Hepatocyte (in vitro differentiated cells): ENCODE measurements at regions not wholly inside any gene's neighbourhood (a gene's known extent, or its start where the extent isn't known, plus 50 kb on each side); places are given as distances from the start of the nearest gene placed in this dataset.

Experiments used
- DNase-seq: peaks from one replicate; pipeline ENCODE4 v3.0.0-alpha.2; 2016; ENCODE audit warnings: low spot score
- H2AFZ ChIP-seq: fragments of 200-600 bp; sonication (generic); 2 replicates; pipeline ENCODE4 v1.6.0; 2016; ENCODE audit warnings: antibody characterized with exemption, mild to moderate bottlenecking
- H3K27ac ChIP-seq: fragments of 200-600 bp; sonication (generic); 2 replicates; pipeline ENCODE4 v1.5.1; 2016; ENCODE audit warnings: mild to moderate bottlenecking
- H3K27me3 ChIP-seq: fragments of 200-600 bp; sonication (generic); 2 replicates; pipeline ENCODE4 v1.6.1; 2016
- H3K36me3 ChIP-seq: fragments of 200-600 bp; sonication (generic); replicated peaks from 2 replicates; pipeline ENCODE4 v1.5.1; 2016; ENCODE audit warnings: low read depth; ENCODE audit not compliant: insufficient read depth
- H3K4me1 ChIP-seq: fragments of 200-600 bp; sonication (generic); 2 replicates; pipeline ENCODE4 v1.5.1; 2016; ENCODE audit warnings: mild to moderate bottlenecking, moderate library complexity; ENCODE audit not compliant: insufficient read depth
- H3K4me2 ChIP-seq: fragments of 200-600 bp; sonication (generic); 2 replicates; pipeline ENCODE4 v1.6.0; 2016
- H3K4me3 ChIP-seq: fragments of 200-600 bp; sonication (generic); 2 replicates; pipeline ENCODE4 v1.5.1; 2016; ENCODE audit warnings: mild to moderate bottlenecking
- H3K79me2 ChIP-seq: fragments of 200-600 bp; sonication (generic); 2 replicates; pipeline ENCODE4 v1.6.0; 2017; ENCODE audit warnings: mild to moderate bottlenecking
- H3K9me2 ChIP-seq: fragments of 200-600 bp; sonication (generic); replicated peaks from 2 replicates; pipeline ENCODE4 v1.6.0; 2017; ENCODE audit warnings: mild to moderate bottlenecking; ENCODE audit not compliant: insufficient read depth
- H3K9me3 ChIP-seq: fragments of 200-600 bp; sonication (generic); 2 replicates; pipeline ENCODE4 v1.5.1; 2016; ENCODE audit warnings: low read depth, mild to moderate bottlenecking
- H4K20me1 ChIP-seq: fragments of 200-600 bp; sonication (generic); 2 replicates; pipeline ENCODE4 v1.6.0; 2016; ENCODE audit warnings: mild to moderate bottlenecking; ENCODE audit not compliant: insufficient read depth, poor library complexity, severe bottlenecking
- EZH2 ChIP-seq: fragments of 200-600 bp; sonication (generic); IDR thresholded peaks from 2 replicates; pipeline ENCODE4 v1.6.1; 2016; ENCODE audit warnings: antibody characterized with exemption, mild to moderate bottlenecking, borderline replicate concordance
- EZH2phosphoT487 ChIP-seq: fragments of 200-600 bp; sonication (generic); IDR thresholded peaks from one replicate; pipeline ENCODE4 v1.6.1; 2018; ENCODE audit warnings: antibody characterized with exemption, mild to moderate bottlenecking, low read depth, moderate library complexity; ENCODE audit not compliant: unreplicated experiment, severe bottlenecking
- WGBS: methylation state at CpG from one replicate; pipeline ENCODE4 v1.1.6; 2016; ENCODE audit warnings: low lambda C conversion rate; ENCODE audit errors: missing lambda C conversion rate; 5-methylcytosine and 5-hydroxymethylcytosine counted together
- TF ChIP-seq, protein P1 (sequence below): fragments of 200-600 bp; sonication (generic); IDR thresholded peaks from 2 replicates; pipeline ENCODE4 v1.5.1; 2016; ENCODE audit warnings: antibody characterized with exemption, mild to moderate bottlenecking; ENCODE audit not compliant: poor library complexity

DNA sequence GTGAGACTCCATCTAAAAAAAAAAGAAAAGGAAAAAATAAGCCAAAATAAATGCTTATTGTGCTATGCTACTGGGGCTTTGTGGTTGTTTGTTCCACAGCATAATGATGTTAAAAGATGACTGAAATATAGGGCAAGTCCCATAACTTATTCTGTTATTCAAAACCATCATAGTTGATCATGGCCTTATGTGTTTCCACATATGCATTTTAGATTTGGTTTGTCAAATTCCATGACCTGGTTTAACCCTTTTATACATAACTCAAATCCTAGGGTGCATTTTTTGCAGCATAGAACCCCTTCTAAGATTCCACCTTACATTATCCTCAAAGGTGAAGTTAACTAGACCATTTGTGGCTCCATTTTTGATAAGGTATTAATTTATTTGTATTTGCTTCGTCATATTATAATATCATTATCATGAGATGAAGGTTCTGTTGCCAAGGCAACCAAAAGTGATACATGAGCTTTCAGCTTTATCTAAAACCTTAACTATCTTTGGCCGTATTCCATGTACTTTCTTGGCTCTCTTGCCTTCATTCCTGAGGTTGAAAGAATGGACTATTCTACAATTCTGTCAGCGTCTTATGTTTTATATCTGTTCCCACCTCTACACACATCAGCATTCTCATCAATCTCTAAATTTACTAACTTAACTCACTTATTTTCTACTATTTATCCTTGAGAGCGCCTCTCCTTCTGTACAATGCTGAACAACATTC, 138.7 kb upstream of the DYRK2 start:
- Histone ChIP-seq H3K4me3 (no peak overlapping the region), H3K27me3 (no peaks in the 10 kb centered on the region), H3K36me3 (no peaks in the 10 kb centered on the region), H2AFZ (no peak overlapping the region), H3K9me2 (no peaks in the 10 kb centered on the region), H3K9me3 (no peaks in the 10 kb centered on the region), H3K79me2 (no peaks in the 10 kb centered on the region), H3K27ac (no peak overlapping the region), H3K4me1 (peaks cover 3% of the 10 kb centered on the region), H3K4me2 (no peak overlapping the region), H4K20me1 (no peaks in the 10 kb centered on the region)
- WGBS, result 71% methylated on average over 4 of the region's 4 CpGs
- no peak for TF ChIP-seq EZH2phosphoT487
- TF ChIP-seq, protein P1, sequence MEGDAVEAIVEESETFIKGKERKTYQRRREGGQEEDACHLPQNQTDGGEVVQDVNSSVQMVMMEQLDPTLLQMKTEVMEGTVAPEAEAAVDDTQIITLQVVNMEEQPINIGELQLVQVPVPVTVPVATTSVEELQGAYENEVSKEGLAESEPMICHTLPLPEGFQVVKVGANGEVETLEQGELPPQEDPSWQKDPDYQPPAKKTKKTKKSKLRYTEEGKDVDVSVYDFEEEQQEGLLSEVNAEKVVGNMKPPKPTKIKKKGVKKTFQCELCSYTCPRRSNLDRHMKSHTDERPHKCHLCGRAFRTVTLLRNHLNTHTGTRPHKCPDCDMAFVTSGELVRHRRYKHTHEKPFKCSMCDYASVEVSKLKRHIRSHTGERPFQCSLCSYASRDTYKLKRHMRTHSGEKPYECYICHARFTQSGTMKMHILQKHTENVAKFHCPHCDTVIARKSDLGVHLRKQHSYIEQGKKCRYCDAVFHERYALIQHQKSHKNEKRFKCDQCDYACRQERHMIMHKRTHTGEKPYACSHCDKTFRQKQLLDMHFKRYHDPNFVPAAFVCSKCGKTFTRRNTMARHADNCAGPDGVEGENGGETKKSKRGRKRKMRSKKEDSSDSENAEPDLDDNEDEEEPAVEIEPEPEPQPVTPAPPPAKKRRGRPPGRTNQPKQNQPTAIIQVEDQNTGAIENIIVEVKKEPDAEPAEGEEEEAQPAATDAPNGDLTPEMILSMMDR, result no peak
- TF ChIP-seq EZH2, result no peak
- no peak for DNase-seq

DNA sequence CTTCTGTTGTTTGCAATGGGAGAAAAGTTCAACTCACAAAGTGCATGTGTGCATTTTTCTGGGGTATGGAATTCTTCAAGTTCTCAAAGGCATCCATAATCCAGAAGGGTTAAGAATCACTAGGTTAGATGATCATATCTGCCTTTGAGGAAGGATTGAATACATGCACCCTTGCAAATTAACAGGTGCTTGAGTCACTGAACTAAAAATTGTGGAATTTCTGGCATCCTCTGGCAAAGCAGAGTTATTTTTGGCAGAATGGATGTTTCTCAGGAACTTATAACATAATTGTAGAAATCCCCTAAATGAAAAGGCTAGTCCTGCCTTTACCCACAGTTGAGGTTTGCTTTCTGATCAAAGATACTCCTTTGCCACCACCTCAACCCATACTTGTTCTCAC, 136.5 kb upstream of the DYRK2 start:
- Histone ChIP-seq H3K27ac (no peak overlapping the region), H3K9me3 (no peaks in the 10 kb centered on the region), H3K36me3 (no peaks in the 10 kb centered on the region), H4K20me1 (no peaks in the 10 kb centered on the region), H3K9me2 (no peaks in the 10 kb centered on the region), H3K4me2 (no peak overlapping the region), H3K79me2 (no peaks in the 10 kb centered on the region), H3K4me3 (no peak overlapping the region), H3K4me1 (peaks cover 10% of the 10 kb centered on the region), H3K27me3 (no peaks in the 10 kb centered on the region), H2AFZ (no peak overlapping the region)
- no peak for DNase-seq
- TF ChIP-seq, protein P1, result no peak

DNA sequence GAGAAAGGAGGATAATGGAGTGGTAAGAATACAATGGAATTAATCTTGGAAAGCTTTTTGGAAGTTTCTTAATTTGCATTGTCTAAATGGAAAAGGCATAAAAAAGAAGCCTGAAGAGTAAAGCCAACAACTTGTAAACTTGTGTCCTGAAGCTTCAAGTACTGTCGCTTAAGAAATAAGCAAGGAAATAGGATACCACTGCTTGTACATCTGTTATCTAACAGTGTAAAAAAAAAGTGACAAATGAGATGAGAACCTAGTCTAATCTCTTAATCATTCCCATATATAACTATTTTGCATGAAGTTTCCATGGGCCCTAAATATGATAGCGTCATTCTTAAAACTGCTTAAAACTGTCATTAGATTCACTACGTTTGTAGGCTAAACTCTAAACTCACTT, 134.0 kb upstream of the DYRK2 start:
- H3K4me3 ChIP-seq, result no peak overlapping the region
- TF ChIP-seq EZH2 (no peak), EZH2phosphoT487 (no peak)
- TF ChIP-seq, protein P1, result no peak
- no peak overlapping the region for H3K4me2 ChIP-seq
- no peaks in the 10 kb centered on the region for H3K27me3 ChIP-seq
- H2AFZ ChIP-seq, result no peak overlapping the region
- WGBS, result 61% methylated on average over 3 of the region's 3 CpGs
- H3K9me3 ChIP-seq, result no peaks in the 10 kb centered on the region
- H3K9me2 ChIP-seq, result no peaks in the 10 kb centered on the region
- DNase-seq, result no peak
- H3K27ac ChIP-seq, result no peak overlapping the region
- H4K20me1 ChIP-seq, result no peaks in the 10 kb centered on the region
- H3K4me1 ChIP-seq, result peaks cover 10% of the 10 kb centered on the region
- no peaks in the 10 kb centered on the region for H3K79me2 ChIP-seq
- no peaks in the 10 kb centered on the region for H3K36me3 ChIP-seq
